ENCODE measurements at regions not wholly inside any gene's neighbourhood (a gene's known extent, or its start where the extent isn't known, plus 50 kb on each side); places are given as distances from the start of the nearest gene placed in this dataset.
"Not testable (repeated sequence)": the region's sequence is repeated elsewhere in the genome, so short reads cannot be mapped to it uniquely, and the experiment has no call there.

- TF ChIP-seq POLR2A (IDR thresholded peaks at IDR 0.05; ENCODE audit: low read depth, low read length) = no peak
- FAIRE-seq (no peak), DNase-seq (ENCODE audit: insufficient read length, low spot score) (no peak)
Observed at GRCh38 chr2:159880729-159881128, 82.7 kb upstream of the CD302 start.

GRCh38 chr2:159879051-159879604, 81.1 kb upstream of the CD302 start:
- DNase-seq (ENCODE audit: insufficient read length, low spot score) = no peak
- no peak for TF ChIP-seq POLR2A (IDR thresholded peaks at IDR 0.05; ENCODE audit: low read depth, low read length)
- FAIRE-seq = no peak

- no peak for TF ChIP-seq POLR2A (IDR thresholded peaks at IDR 0.05; ENCODE audit: low read depth, low read length)
- FAIRE-seq = no peak
- no peak for DNase-seq (ENCODE audit: insufficient read length, low spot score)
Observed at GRCh38 chr2:159875083-159875482, 77.1 kb upstream of the CD302 start.

- no peak for FAIRE-seq
- no peak for DNase-seq (ENCODE audit: insufficient read length, low spot score)
- no peak for TF ChIP-seq POLR2A (IDR thresholded peaks at IDR 0.05; ENCODE audit: low read depth, low read length)
Observed at GRCh38 chr2:159873258-159873657, 75.2 kb upstream of the CD302 start.

GRCh38 chr2:159872353-159872752, 74.3 kb upstream of the CD302 start:
- FAIRE-seq (no peak), DNase-seq (ENCODE audit: insufficient read length, low spot score) (no peak)
- TF ChIP-seq POLR2A (IDR thresholded peaks at IDR 0.05; ENCODE audit: low read depth, low read length) = no peak

GRCh38 chr2:159868598-159869159, 70.7 kb upstream of the CD302 start:
- not testable (repeated sequence) for DNase-seq (ENCODE audit: insufficient read length, low spot score); FAIRE-seq

- TF ChIP-seq POLR2A (IDR thresholded peaks at IDR 0.05; ENCODE audit: low read depth, low read length) = no peak
- FAIRE-seq = no peak
- DNase-seq (ENCODE audit: insufficient read length, low spot score) = no peak
Observed at GRCh38 chr2:159867567-159868361, 69.8 kb upstream of the CD302 start.

- DNase-seq (ENCODE audit: insufficient read length, low spot score) = no peak
- no peak for TF ChIP-seq POLR2A (IDR thresholded peaks at IDR 0.05; ENCODE audit: low read depth, low read length)
- no peak for FAIRE-seq
Observed at GRCh38 chr2:159863526-159864160, 65.6 kb upstream of the CD302 start.

- no peak for DNase-seq (ENCODE audit: insufficient read length, low spot score)
- no peak for FAIRE-seq
- TF ChIP-seq POLR2A (IDR thresholded peaks at IDR 0.05; ENCODE audit: low read depth, low read length) = no peak
Observed at GRCh38 chr2:159860581-159861310, 62.7 kb upstream of the CD302 start.

- no peak for DNase-seq (ENCODE audit: insufficient read length, low spot score)
- no peak for TF ChIP-seq POLR2A (IDR thresholded peaks at IDR 0.05; ENCODE audit: low read depth, low read length)
- no peak for FAIRE-seq
Observed at GRCh38 chr2:159859583-159859982, 61.6 kb upstream of the CD302 start.

GRCh38 chr2:159856760-159857159, 58.8 kb upstream of the CD302 start:
- no peak for DNase-seq (ENCODE audit: insufficient read length, low spot score)
- FAIRE-seq = no peak
- TF ChIP-seq POLR2A (IDR thresholded peaks at IDR 0.05; ENCODE audit: low read depth, low read length) = no peak

GRCh38 chr2:159855557-159856061, 57.6 kb upstream of the CD302 start:
- FAIRE-seq (no peak), DNase-seq (ENCODE audit: insufficient read length, low spot score) (no peak)
- TF ChIP-seq POLR2A (IDR thresholded peaks at IDR 0.05; ENCODE audit: low read depth, low read length) = no peak

- no peak for DNase-seq (ENCODE audit: insufficient read length, low spot score)
- FAIRE-seq = peak; percentile 36
- TF ChIP-seq POLR2A (IDR thresholded peaks at IDR 0.05; ENCODE audit: low read depth, low read length) = no peak
Observed at GRCh38 chr2:159855143-159855542, 57.1 kb upstream of the CD302 start.

GRCh38 chr2:159854481-159854880, 56.5 kb upstream of the CD302 start:
- TF ChIP-seq POLR2A (IDR thresholded peaks at IDR 0.05; ENCODE audit: low read depth, low read length) = no peak
- FAIRE-seq (no peak), DNase-seq (ENCODE audit: insufficient read length, low spot score) (no peak)
